SJSA1 (cell line): ENCODE measurements at regions not wholly inside any gene's neighbourhood (a gene's known extent, or its start where the extent isn't known, plus 50 kb on each side); places are given as distances from the start of the nearest gene placed in this dataset.
"Not testable (repeated sequence)": the region's sequence is repeated elsewhere in the genome, so short reads cannot be mapped to it uniquely, and the experiment has no call there.

Experiments
- DNase-seq, 2 experiments: peaks; one replicate each; pipeline ENCODE4 v3.0.0-alpha.2; 2015 to 2020; ENCODE audit warnings: low spot score in 2 of 2, low read depth in 1 of 2
- H3K27ac ChIP-seq: fragments of 250-450 bp; sonication (Bioruptor Pico); 2 replicates; pipeline ENCODE4 v1.5.1; 2020; ENCODE audit warnings: mild to moderate bottlenecking, moderate library complexity
- H3K27me3 ChIP-seq: fragments of 250-450 bp; sonication (Bioruptor Pico); replicated peaks from 2 replicates; pipeline ENCODE4 v1.5.1; 2020; ENCODE audit warnings: mild to moderate bottlenecking, moderate library complexity
- H3K36me3 ChIP-seq: fragments of 250-450 bp; sonication (Bioruptor Pico); 2 replicates; pipeline ENCODE4 v1.5.1; 2020; ENCODE audit warnings: mild to moderate bottlenecking
- H3K4me1 ChIP-seq: fragments of 250-450 bp; sonication (Bioruptor Pico); replicated peaks from 2 replicates; pipeline ENCODE4 v1.6.1; 2021; ENCODE audit warnings: mild to moderate bottlenecking
- H3K4me3 ChIP-seq: fragments of 250-450 bp; sonication (Bioruptor Pico); 2 replicates; pipeline ENCODE4 v1.5.1; 2020; ENCODE audit warnings: mild to moderate bottlenecking
- H3K9me3 ChIP-seq: fragments of 250-450 bp; sonication (Bioruptor Pico); replicated peaks from 2 replicates; pipeline ENCODE4 v1.5.1; 2020; ENCODE audit warnings: mild to moderate bottlenecking

DNA sequence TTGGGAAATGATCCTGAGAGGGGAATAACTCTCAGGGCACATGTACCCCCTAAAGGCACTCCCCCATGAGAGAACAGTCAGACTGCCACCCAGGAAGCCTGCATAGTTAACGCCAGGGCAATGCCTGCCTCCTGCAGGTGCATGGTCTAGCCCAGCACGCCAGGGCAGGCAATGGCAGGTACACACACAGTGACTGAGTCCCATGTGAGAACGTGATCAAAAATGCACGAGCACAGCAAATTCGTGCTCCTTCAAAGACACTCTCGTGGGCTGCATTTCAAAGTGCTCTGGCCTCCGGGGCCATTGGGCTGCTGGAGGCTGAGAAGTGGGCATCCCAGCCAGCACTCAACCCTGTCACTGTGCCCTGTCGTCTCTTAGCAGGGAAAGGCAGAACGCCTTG is 79.7 kb downstream of the SHANK2 start:
- Histone ChIP-seq H3K4me1 (no peaks in the 10 kb centered on the region), H3K27ac (no peak overlapping the region), H3K27me3 (no peaks in the 10 kb centered on the region), H3K4me3 (no peak overlapping the region), H3K36me3 (no peaks in the 10 kb centered on the region), H3K9me3 (no peaks in the 10 kb centered on the region)
- no peak for DNase-seq

- Histone ChIP-seq H3K4me1 (no peaks in the 10 kb centered on the region), H3K36me3 (no peaks in the 10 kb centered on the region), H3K27ac (no peak overlapping the region), H3K4me3 (no peak overlapping the region), H3K9me3 (no peaks in the 10 kb centered on the region), H3K27me3 (no peaks in the 10 kb centered on the region)
- no peak for DNase-seq
Observed at GRCh38 chr11:71171576-71171975, 80.8 kb downstream of the SHANK2 start.

- H3K4me1 ChIP-seq, result no peaks in the 10 kb centered on the region
- H3K27me3 ChIP-seq, result no peaks in the 10 kb centered on the region
- no peaks in the 10 kb centered on the region for H3K36me3 ChIP-seq
- DNase-seq, result no peak
- H3K27ac ChIP-seq, result no peak overlapping the region
- H3K9me3 ChIP-seq, result no peaks in the 10 kb centered on the region
- H3K4me3 ChIP-seq, result no peak overlapping the region
Observed at GRCh38 chr11:71170624-71171423, 81.6 kb downstream of the SHANK2 start.

- Histone ChIP-seq H3K9me3 (no peaks in the 10 kb centered on the region), H3K36me3 (no peaks in the 10 kb centered on the region), H3K4me1 (no peaks in the 10 kb centered on the region), H3K27ac (no peak overlapping the region), H3K4me3 (no peak overlapping the region), H3K27me3 (no peaks in the 10 kb centered on the region)
- no peak for DNase-seq
Observed at GRCh38 chr11:71169313-71169712, 83.1 kb downstream of the SHANK2 start.

GRCh38 chr11:71167814-71168213 is 84.6 kb downstream of the SHANK2 start:
- H3K4me1 ChIP-seq, H3K36me3 ChIP-seq, H3K27me3 ChIP-seq, DNase-seq, H3K4me3 ChIP-seq, H3K9me3 ChIP-seq, H3K27ac ChIP-seq: not testable (repeated sequence)

DNA sequence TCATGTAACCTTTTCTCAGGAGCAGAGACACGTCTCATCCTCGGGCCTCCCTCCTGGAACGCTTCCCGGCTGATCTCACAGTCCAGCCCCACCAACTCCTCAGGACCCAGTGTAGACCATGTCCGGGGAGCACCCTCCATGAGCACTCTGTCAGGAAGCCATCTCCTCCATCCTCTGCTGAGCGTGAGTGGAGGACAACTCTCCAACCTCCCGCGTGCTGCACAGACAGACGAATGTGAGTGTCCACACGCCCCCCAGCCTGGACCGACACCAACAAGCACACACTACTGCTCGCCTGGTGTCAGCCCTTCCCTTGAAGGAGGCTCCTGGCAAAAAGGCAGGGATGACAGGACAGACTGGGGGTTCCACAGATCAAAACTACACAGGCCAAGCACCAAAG is 86.6 kb downstream of the SHANK2 start:
- no peak overlapping the region for H3K27ac ChIP-seq
- no peak for DNase-seq
- no peaks in the 10 kb centered on the region for H3K36me3 ChIP-seq
- no peaks in the 10 kb centered on the region for H3K9me3 ChIP-seq
- no peaks in the 10 kb centered on the region for H3K4me1 ChIP-seq
- no peak overlapping the region for H3K4me3 ChIP-seq
- no peaks in the 10 kb centered on the region for H3K27me3 ChIP-seq

- Histone ChIP-seq H3K36me3 (no peaks in the 10 kb centered on the region), H3K27me3 (no peaks in the 10 kb centered on the region), H3K9me3 (no peaks in the 10 kb centered on the region), H3K27ac (no peak overlapping the region), H3K4me1 (no peaks in the 10 kb centered on the region), H3K4me3 (no peak overlapping the region)
- DNase-seq, result no peak
Observed at GRCh38 chr11:71164621-71165020, 87.8 kb downstream of the SHANK2 start.

- H3K36me3 ChIP-seq, result no peaks in the 10 kb centered on the region
- no peaks in the 10 kb centered on the region for H3K9me3 ChIP-seq
- no peak for DNase-seq
Observed at GRCh38 chr11:71164186-71164585, 88.2 kb downstream of the SHANK2 start.

DNA sequence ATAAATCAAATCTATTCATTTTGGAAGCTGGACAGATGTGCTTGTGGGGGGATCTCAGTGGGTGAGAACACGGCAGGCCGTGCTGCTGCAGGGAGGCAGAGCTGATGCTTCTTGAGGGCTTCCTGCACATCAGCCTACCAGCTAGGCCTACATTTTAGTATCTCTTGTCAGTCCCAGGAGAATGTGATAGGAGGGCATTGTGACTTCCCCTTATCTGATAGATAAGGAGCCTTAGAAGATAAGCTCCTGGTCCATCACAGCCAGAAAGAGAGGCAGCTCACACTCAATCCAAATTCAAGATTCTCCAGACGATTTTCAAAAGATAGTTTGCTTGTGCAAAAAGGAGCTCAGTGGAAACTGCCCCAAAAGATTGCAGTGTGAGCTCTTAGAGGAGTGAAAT is 89.0 kb downstream of the SHANK2 start:
- no peak overlapping the region for H3K4me3 ChIP-seq
- DNase-seq, result no peak
- H3K27me3 ChIP-seq, result no peaks in the 10 kb centered on the region

More at GRCh38 chr11:71164186-71164585, 88.2 kb downstream of the SHANK2 start:
- no peak overlapping the region for H3K4me3 ChIP-seq
- H3K27ac ChIP-seq, result no peak overlapping the region
- no peaks in the 10 kb centered on the region for H3K4me1 ChIP-seq
- no peaks in the 10 kb centered on the region for H3K27me3 ChIP-seq

DNA sequence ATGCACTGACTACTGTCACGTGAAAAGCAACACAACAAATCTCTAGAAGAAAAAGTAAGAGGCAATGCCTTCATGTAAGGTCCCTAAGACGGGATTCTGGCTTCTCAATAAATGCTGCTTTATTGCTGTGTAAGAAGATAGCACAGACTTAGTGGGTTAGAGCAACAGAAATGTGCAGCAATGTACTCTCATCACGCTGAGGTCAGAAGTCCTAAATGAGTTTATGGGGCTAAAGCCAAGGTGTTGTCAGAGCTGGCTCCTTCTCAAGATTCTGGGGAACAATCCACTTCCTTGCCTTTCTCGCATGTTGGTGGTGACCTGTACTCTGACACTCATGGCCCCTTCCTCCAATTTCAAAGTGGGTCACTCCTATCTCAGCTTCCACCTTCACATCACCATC is 93.4 kb downstream of the SHANK2 start:
- H3K4me1 ChIP-seq, result no peaks in the 10 kb centered on the region
- no peaks in the 10 kb centered on the region for H3K27me3 ChIP-seq
- H3K27ac ChIP-seq, result no peak overlapping the region
- no peaks in the 10 kb centered on the region for H3K36me3 ChIP-seq
- H3K4me3 ChIP-seq, result no peak overlapping the region
- H3K9me3 ChIP-seq, result no peaks in the 10 kb centered on the region
- DNase-seq, result no peak

More for the DNA sequence above, 89.0 kb downstream of the SHANK2 start:
- Histone ChIP-seq H3K27ac (no peak overlapping the region), H3K36me3 (no peaks in the 10 kb centered on the region), H3K4me1 (no peaks in the 10 kb centered on the region), H3K9me3 (no peaks in the 10 kb centered on the region)

GRCh38 chr11:71157676-71158075 is 94.7 kb downstream of the SHANK2 start:
- H3K4me1 ChIP-seq, H3K4me3 ChIP-seq, H3K9me3 ChIP-seq, DNase-seq, H3K27me3 ChIP-seq, H3K27ac ChIP-seq, H3K36me3 ChIP-seq: not testable (repeated sequence)

- no peaks in the 10 kb centered on the region for H3K9me3 ChIP-seq
- no peaks in the 10 kb centered on the region for H3K4me1 ChIP-seq
- H3K36me3 ChIP-seq, result no peaks in the 10 kb centered on the region
- DNase-seq, result no peak
- no peaks in the 10 kb centered on the region for H3K27me3 ChIP-seq
- H3K4me3 ChIP-seq, result no peak overlapping the region
- H3K27ac ChIP-seq, result no peak overlapping the region
Observed at GRCh38 chr11:71156301-71156700, 96.1 kb downstream of the SHANK2 start.

- Histone ChIP-seq H3K36me3 (no peaks in the 10 kb centered on the region), H3K4me3 (no peak overlapping the region), H3K27me3 (no peaks in the 10 kb centered on the region), H3K27ac (no peak overlapping the region), H3K9me3 (no peaks in the 10 kb centered on the region), H3K4me1 (no peaks in the 10 kb centered on the region)
- no peak for DNase-seq
Observed at GRCh38 chr11:71155846-71156245, 96.5 kb downstream of the SHANK2 start.

GRCh38 chr11:71154261-71154805 is 98.0 kb downstream of the SHANK2 start:
- DNase-seq, result no peak
- Histone ChIP-seq H3K36me3 (no peaks in the 10 kb centered on the region), H3K4me1 (no peaks in the 10 kb centered on the region), H3K27me3 (no peaks in the 10 kb centered on the region), H3K27ac (no peak overlapping the region), H3K4me3 (no peak overlapping the region), H3K9me3 (no peaks in the 10 kb centered on the region)

DNA sequence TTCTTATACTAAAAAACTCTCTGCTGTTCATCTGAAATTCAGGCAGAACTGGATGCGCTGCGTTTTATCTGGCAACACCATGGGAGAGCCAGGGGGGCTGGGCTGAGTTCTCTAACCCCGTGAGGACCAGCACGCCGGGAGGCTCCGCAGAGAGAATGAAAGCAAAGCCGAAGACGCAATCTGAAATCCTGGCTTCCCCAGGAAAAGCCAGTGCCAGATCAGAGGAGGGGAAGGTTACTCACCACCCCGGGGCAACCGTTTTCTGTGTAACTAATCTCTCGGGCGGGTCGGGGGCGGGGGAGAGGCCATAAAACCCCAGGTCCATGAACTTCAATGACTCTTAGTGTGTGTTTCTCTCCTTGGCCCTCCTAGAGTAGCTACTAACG is 99.4 kb downstream of the SHANK2 start:
- peak in 1 of 2 experiments; percentile 19 for DNase-seq

More for the DNA sequence above, 99.4 kb downstream of the SHANK2 start:
- H3K4me3 ChIP-seq, result no peak overlapping the region
- H3K27me3 ChIP-seq, result no peaks in the 10 kb centered on the region
- no peaks in the 10 kb centered on the region for H3K36me3 ChIP-seq
- no peak overlapping the region for H3K27ac ChIP-seq
- H3K9me3 ChIP-seq, result no peaks in the 10 kb centered on the region
- no peaks in the 10 kb centered on the region for H3K4me1 ChIP-seq
